KMS-11 (cell line): ENCODE measurements at regions not wholly inside any gene's neighbourhood (a gene's known extent, or its start where the extent isn't known, plus 50 kb on each side); places are given as distances from the start of the nearest gene placed in this dataset.

Source experiments
- H2AFZ ChIP-seq: fragments of 200-600 bp; sonication (generic); 2 replicates; pipeline ENCODE4 v1.6.1; 2016; ENCODE audit warnings: antibody characterized with exemption, mixed run types, low read depth
- H3K27ac ChIP-seq: fragments of 200-600 bp; sonication (generic); 2 replicates; pipeline ENCODE4 v1.6.1; 2016; ENCODE audit warnings: mild to moderate bottlenecking, mixed run types
- H3K27me3 ChIP-seq: fragments of 200-600 bp; sonication (generic); 2 replicates; pipeline ENCODE4 v1.6.1; 2017; ENCODE audit warnings: mild to moderate bottlenecking, low read depth, mixed run types, moderate library complexity; ENCODE audit not compliant: insufficient read depth
- H3K36me3 ChIP-seq: fragments of 200-600 bp; sonication (generic); 2 replicates; pipeline ENCODE4 v1.6.1; 2017; ENCODE audit warnings: mild to moderate bottlenecking, mixed run types; ENCODE audit not compliant: insufficient read depth
- H3K4me1 ChIP-seq: fragments of 200-600 bp; sonication (generic); 2 replicates; pipeline ENCODE4 v1.6.1; 2016; ENCODE audit warnings: mild to moderate bottlenecking, low read depth, mixed run types; ENCODE audit not compliant: poor library complexity, severe bottlenecking
- H3K4me2 ChIP-seq: fragments of 200-600 bp; sonication (generic); 2 replicates; pipeline ENCODE4 v1.7.0; 2016; ENCODE audit warnings: mild to moderate bottlenecking, mixed run types
- H3K4me3 ChIP-seq: fragments of 200-600 bp; sonication (generic); IDR thresholded peaks from 2 replicates; pipeline ENCODE4 v1.6.1; 2017; ENCODE audit warnings: low read depth, low read length, mixed read lengths; ENCODE audit not compliant: insufficient read depth
- H3K79me2 ChIP-seq: fragments of 200-600 bp; sonication (generic); 2 replicates; pipeline ENCODE4 v1.6.1; 2016; ENCODE audit warnings: low read depth, mixed run types; ENCODE audit not compliant: insufficient read depth
- H3K9ac ChIP-seq: fragments of 200-600 bp; sonication (generic); 2 replicates; pipeline ENCODE4 v1.6.1; 2016; ENCODE audit warnings: mild to moderate bottlenecking, mixed run types
- H4K20me1 ChIP-seq: fragments of 200-600 bp; sonication (generic); 2 replicates; pipeline ENCODE4 v1.6.1; 2016; ENCODE audit warnings: mild to moderate bottlenecking, mixed run types; ENCODE audit not compliant: insufficient read depth
- TF ChIP-seq, protein P1 (sequence below): fragments of 200-600 bp; sonication (generic); conservative IDR thresholded peaks from 2 replicates; pipeline ENCODE4 v1.6.1; 2017; ENCODE audit warnings: low read depth, mild to moderate bottlenecking, antibody characterized with exemption, low read length, moderate library complexity, mixed read lengths

DNA sequence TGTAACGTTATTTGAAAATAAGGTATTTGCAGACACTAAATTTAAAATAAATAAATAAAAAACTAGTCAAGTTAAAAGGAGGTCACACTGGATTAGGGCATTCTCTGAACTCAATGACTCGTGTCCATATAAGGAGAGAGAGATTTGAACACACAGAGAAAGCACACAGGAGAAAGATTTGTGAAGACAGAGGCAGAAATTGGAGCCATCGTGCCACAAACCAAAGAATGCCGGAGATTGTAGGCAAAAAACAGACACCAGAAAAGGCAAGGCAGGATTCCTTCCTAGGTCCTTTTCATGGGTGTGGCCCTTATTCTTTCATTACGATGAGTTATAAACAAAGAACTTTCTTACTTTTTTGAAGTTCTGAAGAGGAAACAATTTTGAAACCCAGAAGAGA is 981.5 kb downstream of the DCDC2C start:
- Histone ChIP-seq H3K27ac (no peak overlapping the region), H3K36me3 (no peaks in the 10 kb centered on the region), H4K20me1 (no peaks in the 10 kb centered on the region), H3K79me2 (no peaks in the 10 kb centered on the region), H2AFZ (no peak overlapping the region), H3K4me1 (no peaks in the 10 kb centered on the region), H3K9ac (no peak overlapping the region), H3K4me3 (no peak overlapping the region), H3K27me3 (no peaks in the 10 kb centered on the region), H3K4me2 (no peak overlapping the region)
- TF ChIP-seq, protein P1, sequence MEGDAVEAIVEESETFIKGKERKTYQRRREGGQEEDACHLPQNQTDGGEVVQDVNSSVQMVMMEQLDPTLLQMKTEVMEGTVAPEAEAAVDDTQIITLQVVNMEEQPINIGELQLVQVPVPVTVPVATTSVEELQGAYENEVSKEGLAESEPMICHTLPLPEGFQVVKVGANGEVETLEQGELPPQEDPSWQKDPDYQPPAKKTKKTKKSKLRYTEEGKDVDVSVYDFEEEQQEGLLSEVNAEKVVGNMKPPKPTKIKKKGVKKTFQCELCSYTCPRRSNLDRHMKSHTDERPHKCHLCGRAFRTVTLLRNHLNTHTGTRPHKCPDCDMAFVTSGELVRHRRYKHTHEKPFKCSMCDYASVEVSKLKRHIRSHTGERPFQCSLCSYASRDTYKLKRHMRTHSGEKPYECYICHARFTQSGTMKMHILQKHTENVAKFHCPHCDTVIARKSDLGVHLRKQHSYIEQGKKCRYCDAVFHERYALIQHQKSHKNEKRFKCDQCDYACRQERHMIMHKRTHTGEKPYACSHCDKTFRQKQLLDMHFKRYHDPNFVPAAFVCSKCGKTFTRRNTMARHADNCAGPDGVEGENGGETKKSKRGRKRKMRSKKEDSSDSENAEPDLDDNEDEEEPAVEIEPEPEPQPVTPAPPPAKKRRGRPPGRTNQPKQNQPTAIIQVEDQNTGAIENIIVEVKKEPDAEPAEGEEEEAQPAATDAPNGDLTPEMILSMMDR = no peak

DNA sequence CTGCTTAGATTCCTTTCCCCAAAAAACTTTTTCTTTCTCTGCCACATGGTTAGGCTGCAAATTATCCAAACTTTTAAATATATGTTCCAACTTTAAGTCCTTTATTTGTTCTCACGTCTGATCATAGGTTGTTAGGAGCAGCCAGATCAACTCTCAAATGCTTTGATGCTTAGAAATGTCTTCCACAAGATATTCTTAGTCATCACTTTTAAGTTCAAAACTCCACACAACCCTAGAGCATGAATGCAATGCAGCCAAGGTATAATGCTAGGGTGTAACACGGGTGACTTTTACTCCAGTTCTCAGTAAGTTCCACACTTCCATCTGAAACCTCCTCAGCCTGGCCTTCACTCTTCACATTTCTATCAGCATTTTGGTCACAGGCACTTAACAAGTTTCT is 987.5 kb downstream of the DCDC2C start:
- no peaks in the 10 kb centered on the region for H3K4me1 ChIP-seq
- no peaks in the 10 kb centered on the region for H3K36me3 ChIP-seq
- no peak overlapping the region for H3K4me3 ChIP-seq
- no peaks in the 10 kb centered on the region for H4K20me1 ChIP-seq
- no peak overlapping the region for H3K4me2 ChIP-seq
- H3K27me3 ChIP-seq = no peaks in the 10 kb centered on the region
- TF ChIP-seq, protein P1 = no peak
- H2AFZ ChIP-seq = no peak overlapping the region
- no peak overlapping the region for H3K27ac ChIP-seq
- no peaks in the 10 kb centered on the region for H3K79me2 ChIP-seq
- H3K9ac ChIP-seq = no peak overlapping the region

DNA sequence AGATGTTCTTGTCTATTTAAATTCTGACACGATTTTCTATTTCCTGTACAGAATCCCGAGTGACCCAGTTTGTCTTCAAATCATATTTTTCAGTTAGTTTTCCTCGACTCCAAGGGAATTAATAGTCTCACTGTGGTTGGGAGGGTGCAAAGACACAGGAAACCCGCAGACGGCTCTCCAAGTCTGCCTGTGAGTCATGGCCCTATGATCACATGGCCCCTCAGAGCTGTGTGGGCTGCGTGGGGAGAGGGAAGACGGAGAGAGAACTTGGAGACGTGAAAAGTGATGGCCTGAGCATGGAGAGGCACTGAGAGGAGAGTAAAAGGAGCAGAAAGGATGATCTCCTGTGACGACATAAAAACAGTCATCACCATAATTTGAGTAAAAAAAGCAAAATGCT is 989.9 kb downstream of the DCDC2C start:
- no peak overlapping the region for H3K27ac ChIP-seq
- no peaks in the 10 kb centered on the region for H3K27me3 ChIP-seq
- H3K9ac ChIP-seq = no peak overlapping the region
- H4K20me1 ChIP-seq = no peaks in the 10 kb centered on the region
- no peaks in the 10 kb centered on the region for H3K4me1 ChIP-seq
- no peak overlapping the region for H2AFZ ChIP-seq
- H3K36me3 ChIP-seq = no peaks in the 10 kb centered on the region
- H3K4me3 ChIP-seq = no peak overlapping the region
- no peaks in the 10 kb centered on the region for H3K79me2 ChIP-seq
- TF ChIP-seq, protein P1 = no peak
- H3K4me2 ChIP-seq = no peak overlapping the region

DNA sequence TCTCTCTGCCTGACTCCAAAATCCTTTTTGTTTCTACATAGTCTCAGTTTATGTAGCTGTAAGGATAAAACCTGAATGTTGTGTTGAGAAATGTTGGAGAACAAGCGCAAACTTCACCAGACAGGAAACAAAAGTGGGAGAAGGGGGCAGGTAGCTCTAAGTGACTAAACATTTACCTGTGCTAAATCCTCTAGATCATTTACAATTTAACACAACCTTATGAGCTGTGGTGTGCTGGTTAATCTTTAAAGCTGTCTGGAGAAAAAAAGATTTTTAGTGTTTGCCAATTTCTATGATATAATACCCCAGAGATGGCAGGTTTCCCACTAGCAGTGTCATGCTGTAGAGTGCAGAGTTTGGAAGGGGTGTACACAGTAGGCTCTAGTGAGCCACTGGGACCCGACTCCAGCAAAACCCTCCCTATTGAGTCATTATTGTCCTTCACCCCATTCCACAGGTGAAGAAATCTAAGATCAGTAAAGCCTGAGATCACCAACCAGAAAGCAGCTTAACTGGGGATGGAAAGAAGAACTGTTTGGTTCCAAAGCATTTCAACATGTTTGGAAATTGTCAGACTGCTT is 992.0 kb downstream of the DCDC2C start:
- no peak overlapping the region for H3K4me3 ChIP-seq
- H3K9ac ChIP-seq = no peak overlapping the region
- no peaks in the 10 kb centered on the region for H3K79me2 ChIP-seq
- H4K20me1 ChIP-seq = no peaks in the 10 kb centered on the region
- no peaks in the 10 kb centered on the region for H3K4me1 ChIP-seq
- H3K4me2 ChIP-seq = no peak overlapping the region
- H3K27me3 ChIP-seq = no peaks in the 10 kb centered on the region
- no peak overlapping the region for H3K27ac ChIP-seq
- H2AFZ ChIP-seq = no peak overlapping the region
- no peaks in the 10 kb centered on the region for H3K36me3 ChIP-seq
- TF ChIP-seq, protein P1 = no peak
